Neuronal stem cell (in vitro differentiated cells): ENCODE measurements at regions not wholly inside any gene's neighbourhood (a gene's known extent, or its start where the extent isn't known, plus 50 kb on each side); places are given as distances from the start of the nearest gene placed in this dataset.

ENCODE experiments used
- DNase-seq: peaks from one replicate; pipeline ENCODE4 v3.0.0-alpha.2; 2013; ENCODE audit warnings: low spot score
- H2AFZ ChIP-seq: one replicate; pipeline ENCODE4 v1.6.1; 2013; ENCODE audit warnings: mild to moderate bottlenecking, low read length, inconsistent platforms
- H2AK5ac ChIP-seq: 2 replicates; pipeline ENCODE4 v1.6.1; 2013; ENCODE audit warnings: low read depth, mild to moderate bottlenecking, inconsistent platforms, low read length, moderate library complexity, mixed read lengths
- H2BK120ac ChIP-seq: 2 replicates; pipeline ENCODE4 v1.6.1; 2013; ENCODE audit warnings: low read depth, mild to moderate bottlenecking, inconsistent platforms, low read length, moderate library complexity, mixed read lengths
- H2BK12ac ChIP-seq: one replicate; pipeline ENCODE4 v1.6.1; 2013; ENCODE audit warnings: low read length, inconsistent platforms
- H2BK15ac ChIP-seq: 2 replicates; pipeline ENCODE4 v1.6.1; 2013; ENCODE audit warnings: mild to moderate bottlenecking, low read length, inconsistent platforms, mixed read lengths
- H2BK5ac ChIP-seq: one replicate; pipeline ENCODE4 v1.6.1; 2013; ENCODE audit warnings: inconsistent platforms, mild to moderate bottlenecking, low read length, moderate library complexity
- H3K14ac ChIP-seq: one replicate; pipeline ENCODE4 v1.6.1; 2013; ENCODE audit warnings: low read length, inconsistent platforms
- H3K18ac ChIP-seq: 2 replicates; pipeline ENCODE4 v1.6.1; 2013; ENCODE audit warnings: low read length, inconsistent platforms
- H3K23ac ChIP-seq: 2 replicates; pipeline ENCODE4 v1.6.1; 2013; ENCODE audit warnings: low read depth, mild to moderate bottlenecking, mixed read lengths, low read length, inconsistent platforms; ENCODE audit not compliant: poor library complexity
- H3K27ac ChIP-seq: replicated peaks from 3 replicates; pipeline ENCODE4 v1.5.1; 2013; ENCODE audit warnings: low read length, inconsistent platforms
- H3K27me3 ChIP-seq, 3 experiments: 2 replicates each; pipeline ENCODE4 v1.6.1; 2013; ENCODE audit warnings: low read length in 3 of 3, mild to moderate bottlenecking in 2 of 3, inconsistent platforms in 1 of 3, low read depth in 1 of 3, mixed read lengths in 1 of 3, moderate library complexity in 1 of 3; ENCODE audit not compliant: control insufficient read depth in 3 of 3, insufficient read depth in 3 of 3
- H3K36me3 ChIP-seq, 2 donors: replicated peaks in 1 of 2; 2 replicates each; pipeline ENCODE4 v1.6.1; 2013; ENCODE audit warnings: low read length in 2 of 2; ENCODE audit not compliant: control insufficient read depth in 2 of 2, insufficient read depth in 2 of 2
- H3K4ac ChIP-seq: 2 replicates; pipeline ENCODE4 v1.6.1; 2013; ENCODE audit warnings: inconsistent platforms, mild to moderate bottlenecking, low read length, moderate library complexity
- H3K4me1 ChIP-seq, 2 donors: 1 replicate in 1 of 2; 2 replicates in 1 of 2; pipeline ENCODE4 v1.6.1; 2013; ENCODE audit warnings: low read length in 2 of 2, low read depth in 1 of 2; ENCODE audit not compliant: control insufficient read depth in 2 of 2, insufficient read depth in 1 of 2
- H3K4me2 ChIP-seq: one replicate; pipeline ENCODE4 v1.6.1; 2013; ENCODE audit warnings: mild to moderate bottlenecking, low read length, inconsistent platforms; ENCODE audit not compliant: insufficient read depth, poor library complexity, severe bottlenecking
- H3K4me3 ChIP-seq, 2 donors: 2 replicates each; pipeline ENCODE4 v1.5.1; 2013; ENCODE audit warnings: low read length in 2 of 2, mild to moderate bottlenecking in 2 of 2, inconsistent platforms in 1 of 2, moderate library complexity in 1 of 2
- H3K79me1 ChIP-seq: one replicate; pipeline ENCODE4 v1.6.1; 2013; ENCODE audit warnings: low read depth, mild to moderate bottlenecking, inconsistent platforms, low read length, moderate library complexity
- H3K9ac ChIP-seq: one replicate; pipeline ENCODE4 v1.6.1; 2013; ENCODE audit warnings: mild to moderate bottlenecking, low read depth, low read length, inconsistent platforms; ENCODE audit not compliant: poor library complexity
- H3K9me3 ChIP-seq, 2 donors: replicated peaks in 1 of 2; 2 replicates each; pipeline versions ENCODE3 to v1.6.1; 2013; ENCODE audit warnings: low read length in 2 of 2, mild to moderate bottlenecking in 2 of 2, inconsistent platforms in 1 of 2, low read depth in 1 of 2, mixed read lengths in 1 of 2, moderate library complexity in 1 of 2; ENCODE audit not compliant: control insufficient read depth in 2 of 2, insufficient read depth in 1 of 2
- H4K8ac ChIP-seq: one replicate; pipeline ENCODE4 v1.6.1; 2013; ENCODE audit warnings: low read depth, mild to moderate bottlenecking, inconsistent platforms, low read length, moderate library complexity
- H4K91ac ChIP-seq: one replicate; pipeline ENCODE4 v1.6.1; 2013; ENCODE audit warnings: low read length, low read depth, mild to moderate bottlenecking, inconsistent platforms; ENCODE audit not compliant: poor library complexity
- WGBS, 2 donors: extraction: QIAGEN DNeasy Blood & Tissue Kit; methylation state at CpG; one replicate each; pipeline ENCODE4 v1.1.7; 2013; ENCODE audit warnings: missing lambda C conversion rate in 2 of 2, mixed read lengths in 1 of 2; ENCODE audit not compliant: insufficient read length in 2 of 2, insufficient replicate concordance in 1 of 2; ENCODE audit errors: extremely low coverage in 2 of 2; 5-methylcytosine and 5-hydroxymethylcytosine counted together

DNA sequence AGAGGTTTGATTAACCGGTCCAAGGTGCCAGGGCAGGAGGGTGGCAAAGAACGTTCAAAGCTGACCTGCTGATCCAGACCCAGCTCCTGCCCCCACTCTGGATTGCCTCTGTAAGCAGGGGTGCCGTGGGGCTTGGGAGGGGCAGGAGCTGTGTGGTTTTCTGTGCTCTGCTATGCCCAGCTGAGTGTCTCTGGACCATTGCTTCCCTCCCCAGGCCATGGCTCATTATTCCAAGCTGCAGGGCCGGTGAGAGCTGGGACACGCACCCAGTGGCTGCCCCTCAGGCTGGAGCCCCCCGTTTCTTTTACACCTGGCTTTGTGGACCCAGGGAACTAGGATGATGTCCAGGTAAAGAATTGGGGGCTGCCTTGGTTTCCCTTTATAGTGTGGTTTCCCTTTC lies 238.4 kb upstream of the HS6ST1 start:
- no CpG with 5 or more reads among the region's 6 CpGs for WGBS, 2 donors
- Histone ChIP-seq H3K4me1 (peaks cover 0 to 10% of the 10 kb centered on the region in 2 donors), H2AFZ (no peak overlapping the region)

DNA sequence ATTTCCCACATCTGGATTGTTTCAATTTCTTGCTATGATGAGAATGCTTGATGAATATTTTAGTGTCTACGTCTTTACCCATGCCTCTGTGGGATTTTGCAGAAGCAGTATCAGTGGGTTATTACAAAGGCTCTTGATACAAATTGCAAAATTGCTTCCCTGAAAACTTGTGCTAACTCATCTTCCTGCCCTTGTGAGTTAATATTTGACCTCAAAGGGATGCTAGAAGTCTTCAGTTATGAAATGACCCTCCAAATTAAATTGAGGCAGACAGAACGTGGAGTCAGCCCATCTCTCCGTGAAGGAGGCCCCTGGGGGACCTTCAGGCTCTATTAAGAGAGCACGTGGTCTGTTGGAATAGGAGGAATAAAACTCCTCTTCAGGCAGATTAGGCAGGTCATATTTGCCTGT lies 239.2 kb upstream of the HS6ST1 start:
- Histone ChIP-seq H3K27me3 (no peaks in the 10 kb centered on the region), H4K91ac (no peak overlapping the region), H2BK15ac (no peak overlapping the region), H2AFZ (no peak overlapping the region), H3K18ac (no peak overlapping the region), H3K4me1 (peaks cover 0 to 10% of the 10 kb centered on the region in 2 donors), H2BK5ac (no peak overlapping the region), H3K23ac (no peak overlapping the region), H2BK120ac (no peak overlapping the region), H2AK5ac (no peak overlapping the region), H3K36me3 (no peaks in the 10 kb centered on the region), H4K8ac (no peak overlapping the region), H3K9me3 (peaks cover 0 to 4% of the 10 kb centered on the region in 2 donors), H3K9ac (no peak overlapping the region), H3K4ac (no peak overlapping the region), H3K4me2 (no peak overlapping the region), H3K14ac (no peak overlapping the region), H3K4me3 (no peak overlapping the region), H2BK12ac (no peak overlapping the region), H3K27ac (no peak overlapping the region), H3K79me1 (no peaks in the 10 kb centered on the region)
- no peak for DNase-seq
- WGBS, 2 donors = no CpG with 5 or more reads among the region's 4 CpGs

More for the DNA sequence above, 238.4 kb upstream of the HS6ST1 start:
- no peak overlapping the region for H3K4me3 ChIP-seq
- DNase-seq = no peak
- no peak overlapping the region for H4K91ac ChIP-seq
- no peak overlapping the region for H2BK12ac ChIP-seq
- no peak overlapping the region for H4K8ac ChIP-seq
- H3K4ac ChIP-seq = no peak overlapping the region
- no peaks in the 10 kb centered on the region for H3K79me1 ChIP-seq
- H3K4me2 ChIP-seq = no peak overlapping the region
- H2AK5ac ChIP-seq = peak overlapping the region; percentile 40
- no peak overlapping the region for H3K27ac ChIP-seq
- no peak overlapping the region for H3K23ac ChIP-seq
- H2BK15ac ChIP-seq = no peak overlapping the region
- no peak overlapping the region for H3K9ac ChIP-seq
- no peak overlapping the region for H2BK120ac ChIP-seq
- H3K14ac ChIP-seq = no peak overlapping the region
- no peak overlapping the region for H2BK5ac ChIP-seq
- peaks cover 0 to 4% of the 10 kb centered on the region in 2 donors for H3K9me3 ChIP-seq
- no peaks in the 10 kb centered on the region for H3K36me3 ChIP-seq
- no peaks in the 10 kb centered on the region for H3K27me3 ChIP-seq
- H3K18ac ChIP-seq = peak overlapping the region; percentile 29

DNA sequence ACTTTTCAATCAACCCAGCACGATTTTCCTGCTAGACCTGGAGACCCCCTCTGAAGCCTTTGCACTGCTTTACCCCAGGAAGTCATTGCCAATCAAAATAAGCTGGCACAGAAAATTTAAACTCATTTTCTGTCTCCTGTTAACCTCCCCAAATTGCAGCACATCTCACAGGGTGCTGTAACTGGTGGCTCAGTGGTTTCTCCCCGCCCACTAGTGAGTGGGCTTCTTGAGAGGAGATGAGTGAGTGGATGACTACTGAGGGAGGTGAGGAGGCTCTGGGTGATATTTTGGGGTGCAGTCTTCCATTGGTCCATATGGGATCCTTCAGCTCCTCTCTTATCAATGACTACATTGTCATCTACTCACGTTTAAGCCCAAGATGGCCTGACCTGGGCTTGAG lies 239.8 kb upstream of the HS6ST1 start:
- H3K27me3 ChIP-seq = no peaks in the 10 kb centered on the region
- H2AFZ ChIP-seq = no peak overlapping the region
- no peak overlapping the region for H2AK5ac ChIP-seq
- H3K9me3 ChIP-seq = peaks cover 0 to 4% of the 10 kb centered on the region in 2 donors
- no peak overlapping the region for H3K14ac ChIP-seq
- no peaks in the 10 kb centered on the region for H3K36me3 ChIP-seq
- H2BK120ac ChIP-seq = no peak overlapping the region
- no CpG with 5 or more reads among the region's 3 CpGs for WGBS, 2 donors
- H3K23ac ChIP-seq = no peak overlapping the region
- H3K79me1 ChIP-seq = no peaks in the 10 kb centered on the region
- no peak overlapping the region for H3K4ac ChIP-seq
- no peak overlapping the region for H4K91ac ChIP-seq
- H2BK12ac ChIP-seq = no peak overlapping the region
- H2BK15ac ChIP-seq = no peak overlapping the region
- H4K8ac ChIP-seq = no peak overlapping the region
- H3K18ac ChIP-seq = no peak overlapping the region
- no peak overlapping the region for H3K4me3 ChIP-seq
- peaks cover 0 to 10% of the 10 kb centered on the region in 2 donors for H3K4me1 ChIP-seq
- no peak overlapping the region for H3K9ac ChIP-seq
- no peak overlapping the region for H2BK5ac ChIP-seq
- no peak for DNase-seq
- no peak overlapping the region for H3K27ac ChIP-seq
- no peak overlapping the region for H3K4me2 ChIP-seq

DNA sequence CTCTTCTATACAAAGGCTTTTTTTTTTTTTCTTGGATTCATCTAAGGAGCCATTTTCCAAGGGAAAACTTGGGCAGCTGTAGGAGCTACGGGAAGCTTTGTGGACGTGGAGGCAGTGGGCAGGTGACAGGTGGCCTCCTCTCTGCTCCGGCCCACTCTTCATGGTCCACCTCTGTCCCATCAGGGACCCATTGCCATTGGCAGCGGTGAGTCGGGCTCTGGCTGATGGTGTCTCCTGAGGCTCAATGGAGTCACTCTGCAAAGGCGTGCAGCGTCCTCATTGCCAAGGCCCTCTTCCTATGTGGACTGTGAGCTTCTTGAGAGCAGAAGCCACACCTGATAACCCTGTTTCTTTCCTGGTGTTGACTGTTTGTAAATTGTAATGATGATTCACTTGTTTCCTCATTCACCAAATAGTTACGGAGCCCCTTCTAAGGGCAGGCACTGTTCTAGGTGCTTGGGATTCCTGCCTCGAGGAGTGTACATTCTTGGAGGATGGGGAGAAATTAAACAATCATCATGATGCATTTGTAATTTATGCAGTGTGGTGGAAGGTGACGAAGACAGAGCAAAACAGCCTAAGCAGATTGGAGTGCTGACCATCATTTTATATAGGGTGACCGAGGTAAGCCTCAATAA lies 240.3 kb upstream of the HS6ST1 start:
- H3K23ac ChIP-seq = no peak overlapping the region
- no peak overlapping the region for H2AK5ac ChIP-seq
- no peak overlapping the region for H3K4me3 ChIP-seq
- peaks cover 0 to 4% of the 10 kb centered on the region in 2 donors for H3K9me3 ChIP-seq
- H4K8ac ChIP-seq = no peak overlapping the region
- no peak overlapping the region for H3K27ac ChIP-seq
- H3K14ac ChIP-seq = no peak overlapping the region
- H2BK5ac ChIP-seq = no peak overlapping the region
- no peak overlapping the region for H4K91ac ChIP-seq
- H3K79me1 ChIP-seq = no peaks in the 10 kb centered on the region
- H2BK120ac ChIP-seq = no peak overlapping the region
- DNase-seq = no peak
- H3K18ac ChIP-seq = peak overlapping the region; percentile 16
- H3K27me3 ChIP-seq = no peaks in the 10 kb centered on the region
- no peak overlapping the region for H2AFZ ChIP-seq
- no peak overlapping the region for H3K4me2 ChIP-seq
- no peak overlapping the region for H2BK15ac ChIP-seq
- no peaks in the 10 kb centered on the region for H3K36me3 ChIP-seq
- no peak overlapping the region for H3K9ac ChIP-seq
- no CpG with 5 or more reads among the region's 11 CpGs for WGBS, 2 donors
- H3K4ac ChIP-seq = no peak overlapping the region
- no peak overlapping the region for H2BK12ac ChIP-seq
- peaks cover 0 to 8% of the 10 kb centered on the region in 2 donors for H3K4me1 ChIP-seq
